Fibroblast of mammary gland (primary cell): ENCODE measurements at regions not wholly inside any gene's neighbourhood (a gene's known extent, or its start where the extent isn't known, plus 50 kb on each side); places are given as distances from the start of the nearest gene placed in this dataset.
A peak's percentile ranks its signal among the peaks of the same experiment; 100 is the strongest.

Source experiments
- DNase-seq: peaks from one replicate; pipeline ENCODE4 v3.0.0-alpha.2; 2010; ENCODE audit warnings: low read depth
- H3K4me3 ChIP-seq: 2 replicates; pipeline ENCODE4 v1.5.1; 2011; ENCODE audit warnings: low read depth, mild to moderate bottlenecking, low read length, moderate library complexity; ENCODE audit not compliant: control insufficient read depth
- CTCF ChIP-seq: conservative IDR thresholded peaks from 2 replicates; pipeline ENCODE4 v1.5.1; 2011; ENCODE audit warnings: low read depth, low read length, inconsistent platforms; ENCODE audit not compliant: control insufficient read depth, insufficient read depth

- DNase-seq, result no peak
- no peak overlapping the region for H3K4me3 ChIP-seq
- no peak for TF ChIP-seq CTCF
Measured at GRCh38 chr11:36953976-36954375, 355.9 kb upstream of the RAG2 start.

DNA sequence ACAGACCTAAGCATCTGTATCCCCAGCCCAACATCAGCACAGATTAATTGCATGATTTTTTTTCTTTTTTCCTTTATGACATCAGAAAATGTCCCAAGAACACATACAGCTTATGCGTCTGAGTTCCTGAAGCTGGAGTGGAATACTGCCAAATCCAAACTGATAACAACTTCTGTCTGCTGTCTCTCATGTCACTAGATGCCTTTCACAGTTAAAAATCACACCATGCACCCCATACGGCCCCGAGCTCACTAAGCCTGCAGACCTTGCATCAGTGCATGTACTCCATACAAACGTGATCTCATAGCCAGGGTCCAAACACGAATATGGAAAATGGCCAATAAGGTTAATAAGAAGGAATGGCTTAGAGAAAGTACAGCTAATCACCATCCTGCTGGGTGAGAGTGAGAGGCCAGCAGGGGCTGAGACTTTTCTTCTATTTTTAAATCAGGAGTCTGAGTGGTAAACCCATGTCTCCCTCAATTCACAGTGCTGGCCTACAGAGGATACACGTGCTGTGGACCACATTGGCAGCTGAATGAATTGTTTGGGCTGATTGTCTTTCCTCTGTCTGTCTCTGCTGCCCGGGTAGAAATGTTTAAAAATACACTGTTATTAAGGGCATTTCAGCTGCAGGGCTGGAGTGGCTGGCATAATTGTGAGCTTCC, 350.6 kb upstream of the RAG2 start:
- H3K4me3 ChIP-seq, result no peak overlapping the region
- no peak for DNase-seq
- no peak for TF ChIP-seq CTCF

DNA sequence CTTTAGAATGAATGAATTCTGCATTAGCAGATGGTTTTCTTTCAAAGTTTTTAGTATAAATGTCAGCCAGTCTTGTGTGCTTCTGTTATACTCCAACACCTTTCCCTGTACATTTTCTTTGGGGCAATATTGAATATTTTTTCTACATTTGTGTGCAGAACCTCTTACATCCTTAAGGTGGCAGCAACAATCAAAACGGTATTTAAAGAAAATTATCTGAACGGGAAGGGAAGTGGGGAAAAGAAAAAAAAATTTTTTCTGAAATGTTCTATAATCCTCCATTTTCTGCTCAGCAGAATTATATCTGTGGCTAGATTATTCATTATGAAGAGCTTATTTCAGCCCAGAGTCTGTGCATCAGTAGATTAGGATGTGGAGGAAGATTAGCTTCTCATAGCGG, 347.3 kb upstream of the RAG2 start:
- H3K4me3 ChIP-seq, result no peak overlapping the region
- DNase-seq, result peak; percentile 5
- peak; percentile 37 for TF ChIP-seq CTCF

GRCh38 chr11:36933481-36933880, 335.4 kb upstream of the RAG2 start:
- H3K4me3 ChIP-seq, result no peak overlapping the region
- TF ChIP-seq CTCF, result no peak
- DNase-seq, result no peak

- DNase-seq, result no peak
Measured at GRCh38 chr11:36931139-36931538, 333.1 kb upstream of the RAG2 start.

GRCh38 chr11:36930256-36930655, 332.2 kb upstream of the RAG2 start:
- H3K4me3 ChIP-seq, result no peak overlapping the region
- DNase-seq, result no peak
- TF ChIP-seq CTCF, result no peak

More at GRCh38 chr11:36931139-36931538, 333.1 kb upstream of the RAG2 start:
- H3K4me3 ChIP-seq, result no peak overlapping the region
- TF ChIP-seq CTCF, result no peak

- H3K4me3 ChIP-seq, result no peak overlapping the region
- no peak for TF ChIP-seq CTCF
- DNase-seq, result no peak
Measured at GRCh38 chr11:36929401-36929800, 331.4 kb upstream of the RAG2 start.
